Esophagus muscularis mucosa (tissue), 3 donors: ENCODE measurements at regions not wholly inside any gene's neighbourhood (a gene's known extent, or its start where the extent isn't known, plus 50 kb on each side); places are given as distances from the start of the nearest gene placed in this dataset.

Experiments
- POLR2AphosphoS5 ChIP-seq, 2 donors: sonication (generic); formaldehyde crosslinking; IDR thresholded peaks; one replicate each; pipeline ENCODE4 v1.6.1; 2017; ENCODE audit warnings: antibody characterized with exemption in 2 of 2
- TF ChIP-seq, protein P1 (sequence below), 3 experiments: fragments of 200-600 bp in 2 of 3; fragments of 450-650 bp in 1 of 3; sonication (generic) in 2 of 3; IDR thresholded peaks; one replicate each; pipeline ENCODE4 v1.5.1; 2017 to 2019; ENCODE audit warnings: antibody characterized with exemption in 3 of 3, mild to moderate bottlenecking in 2 of 3, moderate library complexity in 1 of 3

DNA sequence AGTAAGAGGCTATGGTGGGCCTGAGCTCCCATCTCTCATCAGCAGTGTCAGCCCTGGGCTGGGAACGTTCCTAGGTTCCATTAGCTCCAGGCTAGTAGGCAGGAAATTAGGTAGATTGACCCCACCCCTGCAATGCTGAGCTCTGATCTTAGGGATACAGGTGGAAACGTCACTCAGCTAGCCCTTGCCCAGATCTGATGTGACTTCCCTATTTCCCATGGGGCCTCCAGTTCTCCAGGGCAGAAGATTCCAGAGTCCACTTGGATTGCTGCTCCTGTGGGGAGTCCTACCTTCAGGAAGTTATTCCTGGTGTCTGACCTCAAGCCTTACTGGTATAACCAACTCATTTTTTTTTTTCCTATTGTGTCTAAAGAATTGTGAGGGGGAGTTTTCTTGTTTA is 81.1 kb downstream of the EFNB1 start:
- TF ChIP-seq, protein P1, sequence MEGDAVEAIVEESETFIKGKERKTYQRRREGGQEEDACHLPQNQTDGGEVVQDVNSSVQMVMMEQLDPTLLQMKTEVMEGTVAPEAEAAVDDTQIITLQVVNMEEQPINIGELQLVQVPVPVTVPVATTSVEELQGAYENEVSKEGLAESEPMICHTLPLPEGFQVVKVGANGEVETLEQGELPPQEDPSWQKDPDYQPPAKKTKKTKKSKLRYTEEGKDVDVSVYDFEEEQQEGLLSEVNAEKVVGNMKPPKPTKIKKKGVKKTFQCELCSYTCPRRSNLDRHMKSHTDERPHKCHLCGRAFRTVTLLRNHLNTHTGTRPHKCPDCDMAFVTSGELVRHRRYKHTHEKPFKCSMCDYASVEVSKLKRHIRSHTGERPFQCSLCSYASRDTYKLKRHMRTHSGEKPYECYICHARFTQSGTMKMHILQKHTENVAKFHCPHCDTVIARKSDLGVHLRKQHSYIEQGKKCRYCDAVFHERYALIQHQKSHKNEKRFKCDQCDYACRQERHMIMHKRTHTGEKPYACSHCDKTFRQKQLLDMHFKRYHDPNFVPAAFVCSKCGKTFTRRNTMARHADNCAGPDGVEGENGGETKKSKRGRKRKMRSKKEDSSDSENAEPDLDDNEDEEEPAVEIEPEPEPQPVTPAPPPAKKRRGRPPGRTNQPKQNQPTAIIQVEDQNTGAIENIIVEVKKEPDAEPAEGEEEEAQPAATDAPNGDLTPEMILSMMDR (IDR thresholded peaks at IDR 0.05): no peak
- TF ChIP-seq POLR2AphosphoS5 (IDR thresholded peaks at IDR 0.05): no peak
